ENCODE measurements at regions not wholly inside any gene's neighbourhood (a gene's known extent, or its start where the extent isn't known, plus 50 kb on each side); places are given as distances from the start of the nearest gene placed in this dataset.

DNA sequence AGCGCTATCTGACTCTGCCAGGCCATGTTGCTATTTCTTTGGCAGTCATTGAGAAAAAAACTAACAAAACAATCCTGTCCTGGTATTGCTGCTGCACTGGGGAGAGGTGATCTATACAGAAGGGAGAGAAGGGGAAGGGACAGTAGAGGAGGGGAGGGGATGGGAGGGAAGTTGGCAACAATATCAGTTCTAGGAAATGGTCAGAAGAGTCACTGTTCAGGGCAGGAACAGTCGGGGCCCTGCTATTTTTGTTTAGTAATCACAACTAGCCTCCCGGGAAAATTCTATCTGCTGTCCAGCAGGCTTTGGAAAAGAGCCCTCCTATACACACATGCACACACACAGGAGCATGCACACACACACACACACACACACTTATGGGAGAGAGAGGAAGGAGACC lies 142.3 kb upstream of the CARMIL1 start:
- no peak overlapping the region for H3K27ac ChIP-seq
- TF ChIP-seq, protein P1, sequence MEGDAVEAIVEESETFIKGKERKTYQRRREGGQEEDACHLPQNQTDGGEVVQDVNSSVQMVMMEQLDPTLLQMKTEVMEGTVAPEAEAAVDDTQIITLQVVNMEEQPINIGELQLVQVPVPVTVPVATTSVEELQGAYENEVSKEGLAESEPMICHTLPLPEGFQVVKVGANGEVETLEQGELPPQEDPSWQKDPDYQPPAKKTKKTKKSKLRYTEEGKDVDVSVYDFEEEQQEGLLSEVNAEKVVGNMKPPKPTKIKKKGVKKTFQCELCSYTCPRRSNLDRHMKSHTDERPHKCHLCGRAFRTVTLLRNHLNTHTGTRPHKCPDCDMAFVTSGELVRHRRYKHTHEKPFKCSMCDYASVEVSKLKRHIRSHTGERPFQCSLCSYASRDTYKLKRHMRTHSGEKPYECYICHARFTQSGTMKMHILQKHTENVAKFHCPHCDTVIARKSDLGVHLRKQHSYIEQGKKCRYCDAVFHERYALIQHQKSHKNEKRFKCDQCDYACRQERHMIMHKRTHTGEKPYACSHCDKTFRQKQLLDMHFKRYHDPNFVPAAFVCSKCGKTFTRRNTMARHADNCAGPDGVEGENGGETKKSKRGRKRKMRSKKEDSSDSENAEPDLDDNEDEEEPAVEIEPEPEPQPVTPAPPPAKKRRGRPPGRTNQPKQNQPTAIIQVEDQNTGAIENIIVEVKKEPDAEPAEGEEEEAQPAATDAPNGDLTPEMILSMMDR (conservative IDR thresholded peaks at IDR 0.05), result no peak

DNA sequence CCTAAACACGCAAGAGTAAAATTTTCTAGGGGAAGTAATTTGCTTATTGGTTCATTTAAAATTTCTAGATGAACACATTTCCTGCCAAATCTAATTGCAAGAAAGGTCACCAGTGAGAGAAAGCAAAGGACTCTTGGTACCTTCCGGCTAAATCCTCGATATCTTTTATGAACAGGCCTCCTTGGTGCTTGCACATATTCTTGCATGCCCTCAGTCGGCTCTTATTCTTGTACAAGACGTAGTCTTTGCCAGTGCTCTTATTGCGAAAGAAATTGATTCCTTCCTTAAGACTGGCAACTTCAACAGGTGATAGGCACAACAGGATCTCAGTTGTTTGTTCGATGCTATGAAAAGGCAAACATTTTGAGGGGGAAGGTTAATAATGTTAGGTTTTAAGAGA lies 141.7 kb upstream of the CARMIL1 start:
- TF ChIP-seq, protein P1 (conservative IDR thresholded peaks at IDR 0.05), result no peak
- H3K27ac ChIP-seq, result peak overlapping the region; percentile 70; the same call in 1 of the 2 replicates

DNA sequence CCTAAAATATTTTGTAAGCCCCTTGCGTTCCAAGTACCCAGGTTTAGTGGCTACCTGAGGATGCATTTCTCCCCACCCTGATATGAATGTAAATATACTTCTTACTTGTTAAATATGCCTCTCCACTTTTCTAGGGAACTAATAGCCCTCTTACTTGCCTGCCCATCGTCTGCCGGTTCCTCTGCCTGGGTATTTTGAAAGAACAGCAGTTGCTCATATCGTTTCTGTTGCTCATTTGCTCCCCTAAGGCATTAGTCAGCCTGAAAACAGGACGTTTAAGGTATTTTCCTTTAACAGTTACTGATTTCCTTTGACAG lies 141.3 kb upstream of the CARMIL1 start:
- H3K27ac ChIP-seq, result peak overlapping the region; percentile 70
- TF ChIP-seq, protein P1 (conservative IDR thresholded peaks at IDR 0.05), result no peak

DNA sequence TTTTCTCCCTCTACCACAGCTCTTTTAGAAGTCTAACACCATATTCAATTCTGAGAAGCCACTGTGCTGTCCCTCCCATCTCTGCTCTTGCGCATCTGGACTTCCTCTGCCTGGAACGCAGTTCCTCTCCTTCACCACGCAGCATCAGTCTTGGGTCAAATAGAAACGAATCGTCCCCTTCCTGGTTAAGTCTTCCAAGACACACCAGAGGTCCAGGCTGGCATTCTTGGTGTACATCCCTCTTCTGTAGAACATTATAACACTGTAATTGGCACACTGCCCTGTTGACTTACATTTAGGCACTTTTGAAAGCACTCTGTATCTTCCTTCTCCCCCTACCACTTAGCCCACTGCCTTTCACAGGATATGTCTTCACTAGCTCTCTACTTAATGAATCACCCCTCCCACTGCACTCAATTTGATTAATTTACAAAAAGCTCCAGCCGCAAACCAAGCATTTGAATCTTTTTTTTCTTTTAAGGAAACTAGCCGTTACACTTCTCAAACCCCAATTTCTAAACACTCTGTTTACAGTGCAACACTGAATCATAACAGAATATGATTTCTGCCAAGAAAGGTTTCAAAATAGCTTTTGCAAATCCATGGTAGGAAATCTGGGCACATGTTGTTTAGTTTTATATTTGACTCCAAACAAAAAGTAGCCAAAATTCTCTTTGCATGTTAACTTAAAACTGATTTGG lies 140.8 kb upstream of the CARMIL1 start:
- peak overlapping the region; percentile 70 for H3K27ac ChIP-seq
- TF ChIP-seq, protein P1 (conservative IDR thresholded peaks at IDR 0.05), result peak; percentile 54

DNA sequence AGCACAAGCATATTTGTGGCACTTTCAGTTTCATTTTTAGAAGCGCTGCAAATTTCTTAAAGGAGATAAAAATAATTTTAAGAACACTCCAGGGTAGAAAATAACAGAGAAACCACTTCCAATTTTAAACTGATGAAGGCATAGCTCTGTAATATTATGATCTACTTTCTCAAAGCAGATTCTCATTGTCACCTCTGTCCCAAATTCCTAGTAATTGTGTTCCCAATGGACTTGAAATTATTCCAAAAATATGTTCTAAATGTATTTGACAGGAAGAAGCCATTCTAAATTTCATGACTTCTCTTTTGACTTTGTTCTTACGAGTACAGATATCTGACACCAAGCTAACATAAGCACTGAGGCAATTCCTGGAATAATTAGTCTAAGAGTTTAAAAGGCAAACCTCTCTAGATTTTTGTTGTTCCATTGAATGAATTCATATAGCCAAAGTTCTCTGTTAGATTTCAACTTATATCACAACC lies 140.2 kb upstream of the CARMIL1 start:
- peak overlapping the region; percentile 70 for H3K27ac ChIP-seq
- TF ChIP-seq, protein P1 (conservative IDR thresholded peaks at IDR 0.05), result no peak

DNA sequence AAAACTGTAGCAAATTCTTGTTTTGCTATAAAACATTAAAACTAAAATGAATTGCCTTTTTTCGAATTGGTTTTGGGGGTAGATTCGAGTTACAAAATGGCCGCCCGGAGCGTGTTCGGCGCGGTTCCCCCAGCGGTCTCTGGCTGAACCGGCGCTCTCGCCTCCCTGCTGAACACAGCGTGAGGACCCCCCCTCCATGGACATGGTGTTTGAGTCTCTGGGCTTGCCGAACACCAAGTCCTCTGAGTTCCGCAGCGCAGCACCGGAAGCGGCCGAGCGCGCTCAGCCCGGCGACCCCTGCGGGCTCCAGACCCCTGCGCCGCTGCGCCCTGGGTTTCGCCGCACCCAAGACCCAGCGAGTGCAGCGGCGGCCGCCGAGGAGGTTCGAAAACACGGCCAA lies 139.6 kb upstream of the CARMIL1 start:
- peak overlapping the region; percentile 70 for H3K27ac ChIP-seq

DNA sequence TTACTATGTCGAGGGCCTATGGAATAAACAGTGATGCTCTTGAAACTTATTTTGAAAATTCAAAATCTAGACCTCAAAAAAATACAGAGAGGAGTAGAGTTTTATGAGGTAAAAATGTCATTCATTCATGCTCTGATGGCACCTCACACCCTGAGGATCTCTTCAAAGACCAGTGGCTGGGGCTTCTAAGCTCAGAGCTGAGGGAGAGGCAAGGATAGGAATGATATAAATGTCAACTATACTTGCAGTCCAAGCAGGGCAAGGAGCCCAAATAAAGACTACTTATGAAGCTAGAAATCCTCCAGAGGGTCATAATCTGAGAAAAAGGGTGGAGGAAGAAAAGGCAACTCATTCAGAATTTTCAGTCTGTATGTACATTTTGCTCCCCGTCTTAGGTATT lies 136.7 kb upstream of the CARMIL1 start:
- TF ChIP-seq, protein P1 (conservative IDR thresholded peaks at IDR 0.05), result no peak
- H3K27ac ChIP-seq, result no peak overlapping the region

DNA sequence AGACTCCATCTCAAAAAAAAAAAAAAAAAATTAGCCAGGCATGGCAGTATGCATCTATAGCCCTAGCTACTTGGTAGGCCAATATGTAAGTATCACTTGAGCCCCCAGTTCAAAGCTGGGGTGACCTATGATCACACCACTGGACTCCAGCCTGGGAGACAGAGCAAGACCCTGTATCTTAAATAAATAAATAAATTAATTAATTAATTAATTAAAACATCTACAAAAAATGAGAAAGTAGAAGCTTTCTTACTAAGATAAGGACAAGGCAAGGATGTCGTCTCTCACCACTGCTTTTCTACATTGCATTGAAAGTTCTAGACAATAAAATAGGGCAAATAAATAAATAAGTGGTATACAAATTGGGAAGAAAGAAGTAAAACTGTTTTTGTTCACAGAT lies 134.3 kb upstream of the CARMIL1 start:
- H3K27ac ChIP-seq, result no peak overlapping the region
- TF ChIP-seq, protein P1 (conservative IDR thresholded peaks at IDR 0.05), result no peak

All from VCaP (cell line).